ENCODE measurements at regions not wholly inside any gene's neighbourhood (a gene's known extent, or its start where the extent isn't known, plus 50 kb on each side); places are given as distances from the start of the nearest gene placed in this dataset.

DNA sequence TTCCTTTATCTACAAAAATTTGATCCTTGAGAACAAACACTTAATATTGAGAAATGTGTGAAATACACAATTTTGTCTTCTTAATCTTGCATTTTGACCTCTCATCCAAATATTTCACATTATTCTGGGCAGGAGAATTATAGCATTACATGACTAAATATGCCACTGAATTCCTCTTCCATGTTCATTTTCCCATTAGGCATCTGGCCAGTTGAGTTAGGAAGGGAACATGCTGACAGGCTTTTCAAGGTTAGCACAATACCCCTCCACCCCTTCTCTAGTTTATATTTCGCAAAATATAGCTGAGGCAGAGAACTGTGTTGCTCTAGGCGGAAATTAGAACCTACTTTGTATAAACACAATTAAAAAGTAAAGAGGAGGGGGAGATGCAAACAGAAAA lies 271.7 kb upstream of the ZC3H12C start:
- TF ChIP-seq USF1 (IDR thresholded peaks at IDR 0.05), result no peak
- TF ChIP-seq, protein P1, sequence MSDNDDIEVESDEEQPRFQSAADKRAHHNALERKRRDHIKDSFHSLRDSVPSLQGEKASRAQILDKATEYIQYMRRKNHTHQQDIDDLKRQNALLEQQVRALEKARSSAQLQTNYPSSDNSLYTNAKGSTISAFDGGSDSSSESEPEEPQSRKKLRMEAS (IDR thresholded peaks at IDR 0.05), result no peak
- TF ChIP-seq YY1 (IDR thresholded peaks at IDR 0.05; ENCODE audit: low read depth), result no peak
- no peak for TF ChIP-seq EGR1 (IDR thresholded peaks at IDR 0.05)
- TF ChIP-seq EP300 (IDR thresholded peaks at IDR 0.05; ENCODE audit: borderline replicate concordance), result no peak
- TF ChIP-seq FOXM1 (IDR thresholded peaks at IDR 0.05; ENCODE audit: borderline replicate concordance, low read depth), result no peak
- TF ChIP-seq REST (IDR thresholded peaks at IDR 0.05; ENCODE audit: low read depth), result no peak
- no peak for TF ChIP-seq TAF1 (IDR thresholded peaks at IDR 0.05; ENCODE audit: low read depth)
- TF ChIP-seq ZBTB7A (IDR thresholded peaks at IDR 0.05; ENCODE audit: low read depth), result no peak
- TF ChIP-seq NFIC (IDR thresholded peaks at IDR 0.05), result no peak

All from Ishikawa (cell line).